ENCODE measurements at regions not wholly inside any gene's neighbourhood (a gene's known extent, or its start where the extent isn't known, plus 50 kb on each side); places are given as distances from the start of the nearest gene placed in this dataset.

GRCh38 chr13:47687577-47687976, 313.5 kb downstream of the SUCLA2 start:
- TF ChIP-seq CTCF (IDR thresholded peaks at IDR 0.05) = no peak

DNA sequence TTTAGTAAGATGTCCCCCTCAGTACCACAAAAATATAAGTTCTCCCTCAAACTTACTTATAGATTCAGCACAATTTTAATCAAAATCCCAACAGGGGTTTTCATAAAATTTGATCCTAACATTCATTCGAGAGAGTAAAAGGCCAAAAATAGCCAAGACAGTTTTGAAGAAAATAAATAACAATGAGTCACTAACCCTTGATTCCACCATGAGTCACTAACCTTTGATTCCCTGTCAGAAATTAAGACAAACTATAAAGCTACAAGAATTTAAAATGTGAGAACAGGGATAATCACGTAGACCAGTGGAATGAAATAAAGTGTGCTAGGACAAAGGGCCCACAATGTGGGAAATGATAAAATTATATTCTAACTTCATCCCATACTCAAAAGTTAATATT, 320.3 kb downstream of the SUCLA2 start:
- TF ChIP-seq CTCF (IDR thresholded peaks at IDR 0.05) = no peak

- no peak for TF ChIP-seq CTCF (IDR thresholded peaks at IDR 0.05)
These were observed 321.7 kb downstream of the SUCLA2 start for GRCh38 chr13:47679401-47679800.

GRCh38 chr13:47678201-47678968, 322.7 kb downstream of the SUCLA2 start:
- TF ChIP-seq CTCF (IDR thresholded peaks at IDR 0.05) = no peak

- no peak for TF ChIP-seq CTCF (IDR thresholded peaks at IDR 0.05)
These were observed 325.2 kb downstream of the SUCLA2 start for GRCh38 chr13:47675871-47676270.

DNA sequence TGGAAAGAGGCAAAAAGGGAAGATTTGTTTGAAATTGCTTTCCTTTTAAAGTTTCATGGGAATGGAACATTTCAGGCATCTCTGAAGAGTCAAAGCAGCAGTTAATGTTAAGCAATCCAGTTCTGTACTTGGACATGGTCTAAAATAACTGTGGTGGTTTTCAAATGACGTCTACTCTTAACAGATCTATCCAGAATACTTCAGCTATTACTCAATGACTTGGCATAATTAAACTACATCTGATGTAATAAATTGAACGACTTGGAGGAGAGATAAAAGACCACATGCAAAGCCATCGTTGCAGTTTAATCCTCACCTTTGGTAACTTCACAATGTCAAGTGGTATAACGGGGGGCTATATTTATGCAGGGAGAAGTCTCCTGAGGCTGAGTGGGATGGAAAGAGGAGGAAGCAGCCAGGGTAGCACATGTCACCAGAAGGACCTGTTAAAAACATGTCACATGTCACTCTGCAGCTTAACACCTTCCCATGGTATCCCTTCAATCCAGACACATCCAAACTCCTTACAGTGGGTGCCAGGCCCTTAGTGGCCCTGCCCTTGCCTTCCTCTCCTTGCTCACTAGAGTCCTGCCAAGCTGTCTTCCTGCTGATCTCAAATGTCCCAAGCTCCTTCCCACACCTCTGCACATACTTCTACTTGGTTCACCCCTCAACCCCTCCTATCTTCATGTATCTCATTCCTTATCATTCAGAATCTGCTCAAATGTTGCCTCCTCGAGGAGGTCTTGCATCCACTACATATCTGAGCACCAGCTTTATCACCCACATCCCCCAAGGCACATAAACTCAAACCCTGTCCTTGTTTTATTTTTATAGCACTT, 327.8 kb downstream of the SUCLA2 start:
- no peak for TF ChIP-seq CTCF (IDR thresholded peaks at IDR 0.05)

- TF ChIP-seq CTCF (IDR thresholded peaks at IDR 0.05) = no peak
These were observed 328.6 kb downstream of the SUCLA2 start for GRCh38 chr13:47672245-47673008.
